ENCODE measurements at regions not wholly inside any gene's neighbourhood (a gene's known extent, or its start where the extent isn't known, plus 50 kb on each side); places are given as distances from the start of the nearest gene placed in this dataset.

DNA sequence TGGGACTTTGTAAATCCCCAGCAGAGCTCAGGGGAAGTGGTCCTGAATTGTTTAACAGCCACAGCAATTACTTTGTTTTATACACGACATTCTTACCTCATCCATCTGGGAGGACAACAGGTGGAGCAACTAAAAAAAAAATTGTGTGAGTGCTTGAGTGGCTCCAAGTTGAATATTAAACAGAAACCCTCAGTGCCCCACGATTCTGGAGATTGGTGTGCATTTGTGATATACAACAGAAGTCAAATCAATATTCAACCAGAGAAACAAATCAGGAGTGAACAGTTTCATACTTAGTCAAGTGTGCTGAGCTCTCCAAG, 204.8 kb downstream of the HAPSTR1 start:
- no peak for TF ChIP-seq TOX (CRISPR knock-in tag; IDR thresholded peaks at IDR 0.05; ENCODE audit: borderline replicate concordance)
- TF ChIP-seq, protein P1, sequence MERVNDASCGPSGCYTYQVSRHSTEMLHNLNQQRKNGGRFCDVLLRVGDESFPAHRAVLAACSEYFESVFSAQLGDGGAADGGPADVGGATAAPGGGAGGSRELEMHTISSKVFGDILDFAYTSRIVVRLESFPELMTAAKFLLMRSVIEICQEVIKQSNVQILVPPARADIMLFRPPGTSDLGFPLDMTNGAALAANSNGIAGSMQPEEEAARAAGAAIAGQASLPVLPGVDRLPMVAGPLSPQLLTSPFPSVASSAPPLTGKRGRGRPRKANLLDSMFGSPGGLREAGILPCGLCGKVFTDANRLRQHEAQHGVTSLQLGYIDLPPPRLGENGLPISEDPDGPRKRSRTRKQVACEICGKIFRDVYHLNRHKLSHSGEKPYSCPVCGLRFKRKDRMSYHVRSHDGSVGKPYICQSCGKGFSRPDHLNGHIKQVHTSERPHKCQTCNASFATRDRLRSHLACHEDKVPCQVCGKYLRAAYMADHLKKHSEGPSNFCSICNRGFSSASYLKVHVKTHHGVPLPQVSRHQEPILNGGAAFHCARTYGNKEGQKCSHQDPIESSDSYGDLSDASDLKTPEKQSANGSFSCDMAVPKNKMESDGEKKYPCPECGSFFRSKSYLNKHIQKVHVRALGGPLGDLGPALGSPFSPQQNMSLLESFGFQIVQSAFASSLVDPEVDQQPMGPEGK (CRISPR knock-in tag; IDR thresholded peaks at IDR 0.05; ENCODE audit: borderline replicate concordance) = no peak
- no peak for TF ChIP-seq ESRRG (CRISPR knock-in tag; IDR thresholded peaks at IDR 0.05)
- TF ChIP-seq, protein P2, sequence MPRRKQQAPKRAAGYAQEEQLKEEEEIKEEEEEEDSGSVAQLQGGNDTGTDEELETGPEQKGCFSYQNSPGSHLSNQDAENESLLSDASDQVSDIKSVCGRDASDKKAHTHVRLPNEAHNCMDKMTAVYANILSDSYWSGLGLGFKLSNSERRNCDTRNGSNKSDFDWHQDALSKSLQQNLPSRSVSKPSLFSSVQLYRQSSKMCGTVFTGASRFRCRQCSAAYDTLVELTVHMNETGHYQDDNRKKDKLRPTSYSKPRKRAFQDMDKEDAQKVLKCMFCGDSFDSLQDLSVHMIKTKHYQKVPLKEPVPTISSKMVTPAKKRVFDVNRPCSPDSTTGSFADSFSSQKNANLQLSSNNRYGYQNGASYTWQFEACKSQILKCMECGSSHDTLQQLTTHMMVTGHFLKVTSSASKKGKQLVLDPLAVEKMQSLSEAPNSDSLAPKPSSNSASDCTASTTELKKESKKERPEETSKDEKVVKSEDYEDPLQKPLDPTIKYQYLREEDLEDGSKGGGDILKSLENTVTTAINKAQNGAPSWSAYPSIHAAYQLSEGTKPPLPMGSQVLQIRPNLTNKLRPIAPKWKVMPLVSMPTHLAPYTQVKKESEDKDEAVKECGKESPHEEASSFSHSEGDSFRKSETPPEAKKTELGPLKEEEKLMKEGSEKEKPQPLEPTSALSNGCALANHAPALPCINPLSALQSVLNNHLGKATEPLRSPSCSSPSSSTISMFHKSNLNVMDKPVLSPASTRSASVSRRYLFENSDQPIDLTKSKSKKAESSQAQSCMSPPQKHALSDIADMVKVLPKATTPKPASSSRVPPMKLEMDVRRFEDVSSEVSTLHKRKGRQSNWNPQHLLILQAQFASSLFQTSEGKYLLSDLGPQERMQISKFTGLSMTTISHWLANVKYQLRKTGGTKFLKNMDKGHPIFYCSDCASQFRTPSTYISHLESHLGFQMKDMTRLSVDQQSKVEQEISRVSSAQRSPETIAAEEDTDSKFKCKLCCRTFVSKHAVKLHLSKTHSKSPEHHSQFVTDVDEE (CRISPR knock-in tag; IDR thresholded peaks at IDR 0.05) = no peak
- no peak for TF ChIP-seq ZNF565 (CRISPR knock-in tag; conservative IDR thresholded peaks at IDR 0.05; ENCODE audit: low read depth)
- TF ChIP-seq ZNF70 (CRISPR knock-in tag; IDR thresholded peaks at IDR 0.05) = no peak
- TF ChIP-seq, protein P3, sequence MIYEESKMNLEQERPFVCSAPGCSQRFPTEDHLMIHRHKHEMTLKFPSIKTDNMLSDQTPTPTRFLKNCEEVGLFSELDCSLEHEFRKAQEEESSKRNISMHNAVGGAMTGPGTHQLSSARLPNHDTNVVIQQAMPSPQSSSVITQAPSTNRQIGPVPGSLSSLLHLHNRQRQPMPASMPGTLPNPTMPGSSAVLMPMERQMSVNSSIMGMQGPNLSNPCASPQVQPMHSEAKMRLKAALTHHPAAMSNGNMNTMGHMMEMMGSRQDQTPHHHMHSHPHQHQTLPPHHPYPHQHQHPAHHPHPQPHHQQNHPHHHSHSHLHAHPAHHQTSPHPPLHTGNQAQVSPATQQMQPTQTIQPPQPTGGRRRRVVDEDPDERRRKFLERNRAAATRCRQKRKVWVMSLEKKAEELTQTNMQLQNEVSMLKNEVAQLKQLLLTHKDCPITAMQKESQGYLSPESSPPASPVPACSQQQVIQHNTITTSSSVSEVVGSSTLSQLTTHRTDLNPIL (CRISPR knock-in tag; IDR thresholded peaks at IDR 0.05; ENCODE audit: low read depth) = no peak
- no peak for TF ChIP-seq ZFP30 (CRISPR knock-in tag; IDR thresholded peaks at IDR 0.05)
- no peak for TF ChIP-seq ZNF8 (CRISPR knock-in tag; IDR thresholded peaks at IDR 0.05)
- no peak for TF ChIP-seq ZFP3 (CRISPR knock-in tag; IDR thresholded peaks at IDR 0.05)
- TF ChIP-seq SNAI2 (CRISPR knock-in tag; IDR thresholded peaks at IDR 0.05) = no peak
- no peak for TF ChIP-seq RARB (CRISPR knock-in tag; IDR thresholded peaks at IDR 0.05)
- no peak for TF ChIP-seq OSR1 (CRISPR knock-in tag; IDR thresholded peaks at IDR 0.05)
- TF ChIP-seq ARNTL (CRISPR knock-in tag; IDR thresholded peaks at IDR 0.05; ENCODE audit: borderline replicate concordance, low read depth) = no peak

Data from SK-N-SH treated with all-trans-retinoic acid at 6 μM for 48 hours (cell line).